ENCODE measurements at regions not wholly inside any gene's neighbourhood (a gene's known extent, or its start where the extent isn't known, plus 50 kb on each side); places are given as distances from the start of the nearest gene placed in this dataset.

DNA sequence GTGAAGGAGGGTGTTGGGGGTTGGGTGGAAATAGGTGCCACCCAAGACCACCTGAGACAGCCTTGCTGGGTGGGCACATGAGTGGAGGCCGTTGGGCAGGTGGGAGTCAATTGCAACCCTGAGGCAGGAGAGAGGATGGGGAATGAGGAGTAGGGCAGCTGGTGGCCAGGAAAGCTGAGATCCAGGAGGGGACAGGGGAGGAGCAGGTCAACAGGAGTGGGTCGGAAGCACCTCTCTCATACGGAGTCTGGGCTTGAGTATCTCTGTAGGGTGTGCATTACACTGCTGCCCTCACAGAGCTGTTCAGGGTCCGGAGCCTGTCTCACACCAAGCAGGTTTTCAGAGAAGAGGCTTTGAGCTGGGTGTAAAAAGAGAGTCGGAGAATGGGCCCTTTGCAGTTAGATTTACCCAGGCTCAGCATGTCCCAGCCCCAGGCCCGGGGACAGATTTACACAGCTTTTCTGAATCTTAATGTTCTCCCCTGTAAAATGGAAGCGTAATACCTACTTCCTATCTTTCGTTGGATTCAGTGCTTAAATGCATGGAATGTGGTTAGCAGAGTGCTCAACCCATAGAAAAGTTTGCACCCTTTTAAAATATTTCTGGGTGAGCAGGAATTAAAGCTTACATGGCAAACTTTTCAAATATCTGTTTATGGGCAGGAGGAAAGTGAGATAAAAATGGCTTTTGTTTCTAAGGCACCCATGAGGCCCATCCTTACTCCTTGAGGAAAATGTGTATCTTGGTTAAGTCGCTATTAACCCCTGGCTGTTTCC lies 144.0 kb upstream of the MYCN start:
- H3K4me3 ChIP-seq, result no peak overlapping the region
- peaks cover 0 to 4% (median 0%) of the 10 kb centered on the region in 4 donors for H3K27me3 ChIP-seq
- H3K36me3 ChIP-seq, result no peaks in the 10 kb centered on the region
- 87% methylated on average over 9 of the region's 9 CpGs for WGBS
- TF ChIP-seq EP300 (IDR thresholded peaks at IDR 0.05) (no peak), POLR2A (IDR thresholded peaks at IDR 0.05; ENCODE audit: low read depth) (no peak), POLR2AphosphoS5 (IDR thresholded peaks at IDR 0.05) (no peak)
- TF ChIP-seq, protein P1, sequence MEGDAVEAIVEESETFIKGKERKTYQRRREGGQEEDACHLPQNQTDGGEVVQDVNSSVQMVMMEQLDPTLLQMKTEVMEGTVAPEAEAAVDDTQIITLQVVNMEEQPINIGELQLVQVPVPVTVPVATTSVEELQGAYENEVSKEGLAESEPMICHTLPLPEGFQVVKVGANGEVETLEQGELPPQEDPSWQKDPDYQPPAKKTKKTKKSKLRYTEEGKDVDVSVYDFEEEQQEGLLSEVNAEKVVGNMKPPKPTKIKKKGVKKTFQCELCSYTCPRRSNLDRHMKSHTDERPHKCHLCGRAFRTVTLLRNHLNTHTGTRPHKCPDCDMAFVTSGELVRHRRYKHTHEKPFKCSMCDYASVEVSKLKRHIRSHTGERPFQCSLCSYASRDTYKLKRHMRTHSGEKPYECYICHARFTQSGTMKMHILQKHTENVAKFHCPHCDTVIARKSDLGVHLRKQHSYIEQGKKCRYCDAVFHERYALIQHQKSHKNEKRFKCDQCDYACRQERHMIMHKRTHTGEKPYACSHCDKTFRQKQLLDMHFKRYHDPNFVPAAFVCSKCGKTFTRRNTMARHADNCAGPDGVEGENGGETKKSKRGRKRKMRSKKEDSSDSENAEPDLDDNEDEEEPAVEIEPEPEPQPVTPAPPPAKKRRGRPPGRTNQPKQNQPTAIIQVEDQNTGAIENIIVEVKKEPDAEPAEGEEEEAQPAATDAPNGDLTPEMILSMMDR (IDR thresholded peaks at IDR 0.05), result no peak
- no peaks in the 10 kb centered on the region for H3K9me3 ChIP-seq
- DNase-seq (ENCODE audit: extremely low spot score), result no peak
- peaks cover 8 to 19% (median 15%) of the 10 kb centered on the region in 4 donors for H3K4me1 ChIP-seq
- intact Hi-C loops (cut with DNase I), result no loop called here
- H3K27ac ChIP-seq (replicated peaks in 1 of 4), result no peak overlapping the region

DNA sequence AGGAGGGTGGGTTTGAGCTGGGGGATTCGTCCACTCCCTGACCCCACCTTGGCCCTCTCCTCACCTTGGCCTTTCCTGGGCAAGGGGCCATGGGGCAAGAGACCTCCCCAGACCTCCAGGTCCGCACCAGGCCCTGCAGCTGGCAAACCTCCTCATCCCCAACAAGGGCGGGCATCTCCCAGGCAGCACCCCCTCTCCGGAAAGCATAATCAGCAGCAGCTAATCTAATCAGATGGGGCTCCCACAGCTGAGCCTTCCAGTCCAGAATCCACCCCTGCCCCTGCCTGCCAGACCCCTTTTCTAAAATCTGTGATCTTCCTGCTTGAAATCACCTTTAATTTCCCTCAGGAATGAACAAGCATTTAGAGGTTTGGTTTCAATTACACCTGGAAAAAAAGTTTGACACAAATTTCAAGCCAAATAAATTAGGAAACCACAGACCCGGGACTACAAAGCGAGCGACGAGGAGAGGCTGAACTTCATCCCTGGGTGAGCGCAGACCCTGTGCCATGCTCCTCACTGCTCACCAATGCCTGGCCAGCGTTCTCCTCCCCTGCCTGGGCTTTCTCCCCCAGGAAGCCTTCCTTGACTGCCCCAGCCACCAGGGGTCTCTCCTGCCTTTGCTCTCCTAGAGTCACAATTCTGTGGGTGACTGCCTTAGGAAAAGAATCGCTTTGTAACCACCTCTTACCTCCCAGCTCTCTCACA lies 143.0 kb upstream of the MYCN start:
- DNase-seq (ENCODE audit: extremely low spot score), result no peak
- Histone ChIP-seq H3K4me1 (peaks cover 8 to 19% (median 15%) of the 10 kb centered on the region in 4 donors), H3K9me3 (no peaks in the 10 kb centered on the region), H3K4me3 (no peak overlapping the region), H3K36me3 (no peaks in the 10 kb centered on the region), H3K27me3 (peaks cover 0 to 4% (median 0%) of the 10 kb centered on the region in 4 donors), H3K27ac (replicated peaks in 1 of 4) (no peak overlapping the region)
- 75% methylated on average over 8 of the region's 11 CpGs for WGBS
- TF ChIP-seq, protein P1 (IDR thresholded peaks at IDR 0.05), result no peak
- TF ChIP-seq EP300 (IDR thresholded peaks at IDR 0.05) (no peak), POLR2AphosphoS5 (IDR thresholded peaks at IDR 0.05) (no peak), POLR2A (IDR thresholded peaks at IDR 0.05; ENCODE audit: low read depth) (no peak)
- intact Hi-C loops (cut with DNase I), result no loop called here

DNA sequence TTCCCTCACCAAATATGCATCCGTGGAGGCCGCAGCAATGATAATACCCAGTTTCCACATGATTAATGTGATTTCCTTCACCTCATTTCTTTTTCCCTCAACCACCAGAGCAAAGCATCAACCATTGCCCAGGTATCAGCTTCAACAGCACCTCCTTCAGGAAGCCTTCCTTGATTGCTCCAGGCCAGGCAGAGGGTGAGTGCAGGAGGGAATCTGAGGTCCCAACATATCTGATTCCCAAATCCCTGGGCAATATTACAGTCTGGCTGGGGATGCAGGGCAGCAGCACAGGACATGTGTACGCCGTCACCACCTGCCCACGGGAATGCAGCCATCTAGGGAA lies 142.4 kb upstream of the MYCN start:
- TF ChIP-seq POLR2A (IDR thresholded peaks at IDR 0.05; ENCODE audit: low read depth), result no peak
- TF ChIP-seq EP300 (IDR thresholded peaks at IDR 0.05), result no peak
- TF ChIP-seq POLR2AphosphoS5 (IDR thresholded peaks at IDR 0.05), result no peak
- TF ChIP-seq, protein P1 (IDR thresholded peaks at IDR 0.05), result no peak
- intact Hi-C loops (cut with DNase I), result no loop called here
- Histone ChIP-seq H3K36me3 (no peaks in the 10 kb centered on the region), H3K9me3 (no peaks in the 10 kb centered on the region), H3K27ac (replicated peaks in 1 of 4) (no peak overlapping the region), H3K4me1 (peaks cover 8 to 22% (median 15%) of the 10 kb centered on the region in 4 donors), H3K4me3 (no peak overlapping the region), H3K27me3 (peaks cover 0 to 4% (median 0%) of the 10 kb centered on the region in 4 donors)
- 73% methylated on average over 5 of the region's 5 CpGs for WGBS
- no peak for DNase-seq (ENCODE audit: extremely low spot score)

DNA sequence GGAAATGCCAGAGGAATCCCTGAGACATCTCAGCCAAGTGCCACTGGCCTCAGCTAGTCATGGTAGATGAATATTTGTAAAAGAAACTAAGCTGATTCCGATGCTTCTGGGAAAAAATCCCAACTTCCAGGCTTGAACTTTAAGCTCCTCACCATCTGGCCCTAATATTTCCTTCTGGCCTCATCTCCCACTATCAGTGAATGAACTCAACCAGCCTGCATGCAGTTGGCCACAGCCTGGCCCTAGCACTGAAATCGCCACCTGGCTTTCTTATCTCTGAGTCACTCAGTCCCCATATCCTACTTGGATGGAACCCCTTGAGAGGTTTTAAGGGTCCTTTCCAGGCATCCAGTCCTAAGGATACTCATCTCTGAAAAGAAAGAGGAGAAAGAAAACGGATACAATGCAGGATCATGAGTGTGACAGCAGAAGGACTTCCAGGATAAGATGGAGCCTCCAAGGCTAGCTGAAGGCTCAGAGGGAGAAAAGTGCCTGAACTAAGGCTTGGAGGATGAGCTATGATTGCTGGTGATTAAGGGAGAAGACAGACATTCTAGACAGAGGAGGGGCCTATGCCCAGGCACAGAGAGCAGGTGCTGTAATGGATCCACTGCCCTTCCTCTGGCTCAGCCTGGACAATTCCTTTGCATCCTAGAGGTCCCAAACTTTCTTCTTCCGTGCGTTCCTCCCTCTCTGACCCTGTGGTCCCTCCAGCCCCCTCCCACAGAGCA lies 141.5 kb upstream of the MYCN start:
- H3K27me3 ChIP-seq, result peaks cover 0 to 4% (median 0%) of the 10 kb centered on the region in 4 donors
- DNase-seq (ENCODE audit: extremely low spot score), result no peak
- H3K27ac ChIP-seq (replicated peaks in 1 of 4), result no peak overlapping the region
- no peaks in the 10 kb centered on the region for H3K9me3 ChIP-seq
- WGBS, result 78% methylated on average over 5 of the region's 5 CpGs
- no peaks in the 10 kb centered on the region for H3K36me3 ChIP-seq
- H3K4me1 ChIP-seq, result peaks cover 8 to 23% (median 15%) of the 10 kb centered on the region in 4 donors
- H3K4me3 ChIP-seq, result no peak overlapping the region
- no peak for TF ChIP-seq POLR2AphosphoS5 (IDR thresholded peaks at IDR 0.05)
- TF ChIP-seq POLR2A (IDR thresholded peaks at IDR 0.05; ENCODE audit: low read depth), result no peak
- TF ChIP-seq EP300 (IDR thresholded peaks at IDR 0.05), result no peak
- TF ChIP-seq, protein P1 (IDR thresholded peaks at IDR 0.05), result no peak
- intact Hi-C loops (cut with DNase I), result no loop called here

Measured in esophagus muscularis mucosa (tissue), 4 donors.